Activated B cell treated with CpG ODN at 0.5 μM for 24 hours (primary cell): ENCODE measurements at regions not wholly inside any gene's neighbourhood (a gene's known extent, or its start where the extent isn't known, plus 50 kb on each side); places are given as distances from the start of the nearest gene placed in this dataset.

Source experiments
- ATAC-seq: fragments of 200-7000 bp; cut with Tn5 transposase; one replicate; pipeline ENCODE4 v1.10.0; 2021; ENCODE audit warnings: low read depth, mild to moderate bottlenecking, moderate library complexity
- CTCF ChIA-PET: fragments of 350-600 bp; sonication (Branson Sonifier 250); formaldehyde crosslinking; loops from one replicate; lab custom pipeline; 2021; ENCODE audit warnings: antibody characterized with exemption; lab: Charles Lee
- POLR2A ChIA-PET: fragments of 350-600 bp; sonication (Branson Sonifier 250); formaldehyde crosslinking; loops from one replicate; lab custom pipeline; 2021; ENCODE audit warnings: antibody characterized with exemption; lab: Charles Lee
- DNase-seq: peaks from one replicate; pipeline ENCODE4 v3.0.0; 2022
- H3K27ac Mint-ChIP-seq: one replicate; pipeline ENCODE4 v1.8.0; 2020; ENCODE audit warnings: mixed read lengths
- H3K27me3 Mint-ChIP-seq: one replicate; pipeline ENCODE4 v1.8.0; 2021; ENCODE audit warnings: mixed read lengths
- H3K36me3 Mint-ChIP-seq: one replicate; pipeline ENCODE4 v1.8.0; 2021; ENCODE audit warnings: low read depth, mixed read lengths
- H3K4me1 Mint-ChIP-seq: one replicate; pipeline ENCODE4 v1.8.0; 2021; ENCODE audit warnings: mixed read lengths
- H3K4me3 Mint-ChIP-seq: one replicate; pipeline ENCODE4 v1.8.0; 2020; ENCODE audit warnings: mild to moderate bottlenecking, mixed read lengths
- H3K9me3 Mint-ChIP-seq: one replicate; pipeline ENCODE4 v1.8.0; 2020; ENCODE audit warnings: mixed read lengths
- intact Hi-C: fragments of 100-400 bp; cut with micrococcal nuclease; formaldehyde crosslinking; loops from one replicate; pipeline ENCODE4 v1.15.1; 2024
- TF ChIP-seq, protein P1 (sequence below): fragments of 200-600 bp; IDR thresholded peaks from one replicate; pipeline ENCODE4 v1.8.0; 2022; ENCODE audit warnings: antibody characterized with exemption, mild to moderate bottlenecking

DNA sequence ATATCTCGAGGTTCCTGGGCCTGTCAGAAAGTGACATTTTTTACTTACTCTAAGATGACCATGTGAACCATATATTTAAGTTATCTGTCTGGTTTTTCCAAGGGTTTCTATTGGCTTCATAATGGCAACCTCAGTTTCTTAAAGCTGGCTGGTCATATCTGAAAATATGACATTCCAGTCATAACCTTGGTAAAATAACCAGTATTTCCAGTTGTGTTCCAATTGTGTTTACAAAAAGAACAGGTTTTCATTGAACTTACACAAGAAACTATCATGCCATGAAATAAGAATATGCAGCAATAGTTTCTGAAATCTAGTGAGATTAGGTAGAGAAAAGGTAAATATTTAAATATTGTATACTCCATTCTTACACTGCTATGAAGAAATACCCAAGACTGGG is 61.7 kb upstream of the HMGN3 start:
- H3K27ac Mint-ChIP-seq: no peak overlapping the region
- ChIA-PET POLR2A (no interaction called here), CTCF (no interaction called here)
- no peaks in the 10 kb centered on the region for H3K9me3 Mint-ChIP-seq
- DNase-seq (no peak), ATAC-seq (no peak)
- no peaks in the 10 kb centered on the region for H3K27me3 Mint-ChIP-seq
- H3K4me1 Mint-ChIP-seq: no peaks in the 10 kb centered on the region
- no peaks in the 10 kb centered on the region for H3K36me3 Mint-ChIP-seq
- intact Hi-C loops: no loop called here
- TF ChIP-seq, protein P1, sequence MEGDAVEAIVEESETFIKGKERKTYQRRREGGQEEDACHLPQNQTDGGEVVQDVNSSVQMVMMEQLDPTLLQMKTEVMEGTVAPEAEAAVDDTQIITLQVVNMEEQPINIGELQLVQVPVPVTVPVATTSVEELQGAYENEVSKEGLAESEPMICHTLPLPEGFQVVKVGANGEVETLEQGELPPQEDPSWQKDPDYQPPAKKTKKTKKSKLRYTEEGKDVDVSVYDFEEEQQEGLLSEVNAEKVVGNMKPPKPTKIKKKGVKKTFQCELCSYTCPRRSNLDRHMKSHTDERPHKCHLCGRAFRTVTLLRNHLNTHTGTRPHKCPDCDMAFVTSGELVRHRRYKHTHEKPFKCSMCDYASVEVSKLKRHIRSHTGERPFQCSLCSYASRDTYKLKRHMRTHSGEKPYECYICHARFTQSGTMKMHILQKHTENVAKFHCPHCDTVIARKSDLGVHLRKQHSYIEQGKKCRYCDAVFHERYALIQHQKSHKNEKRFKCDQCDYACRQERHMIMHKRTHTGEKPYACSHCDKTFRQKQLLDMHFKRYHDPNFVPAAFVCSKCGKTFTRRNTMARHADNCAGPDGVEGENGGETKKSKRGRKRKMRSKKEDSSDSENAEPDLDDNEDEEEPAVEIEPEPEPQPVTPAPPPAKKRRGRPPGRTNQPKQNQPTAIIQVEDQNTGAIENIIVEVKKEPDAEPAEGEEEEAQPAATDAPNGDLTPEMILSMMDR: no peak
- H3K4me3 Mint-ChIP-seq: no peak overlapping the region
